Endothelial cell of umbilical vein (primary cell): ENCODE measurements at regions not wholly inside any gene's neighbourhood (a gene's known extent, or its start where the extent isn't known, plus 50 kb on each side); places are given as distances from the start of the nearest gene placed in this dataset.

Experiments
- EZH2 ChIP-seq: IDR thresholded peaks from 2 replicates; pipeline ENCODE4 v1.6.1; 2012; ENCODE audit warnings: borderline replicate concordance, low read depth, mild to moderate bottlenecking, moderate library complexity, low read length, inconsistent platforms; ENCODE audit not compliant: severe bottlenecking
- GATA2 ChIP-seq: IDR thresholded peaks from 2 replicates; pipeline ENCODE4 v1.7.0; 2011; ENCODE audit warnings: low read depth, mild to moderate bottlenecking, moderate library complexity, mixed read lengths, low read length; ENCODE audit not compliant: insufficient read length, insufficient read depth
- POLR2A ChIP-seq: IDR thresholded peaks from 2 replicates; pipeline ENCODE4 v1.6.1; 2012; ENCODE audit warnings: low read depth, mild to moderate bottlenecking, control low read depth, low read length
- POLR2AphosphoS5 ChIP-seq: IDR thresholded peaks from 2 replicates; pipeline ENCODE4 v1.6.1; 2012; ENCODE audit warnings: low read depth, mild to moderate bottlenecking, control low read depth, low read length, moderate library complexity; ENCODE audit not compliant: insufficient read depth
- TF ChIP-seq, protein P1 (sequence below), 2 donors: IDR thresholded peaks; 1 replicate in 1 of 2; 2 replicates in 1 of 2; pipeline ENCODE4 v1.5.1; 2011; ENCODE audit warnings: low read length in 2 of 2, mild to moderate bottlenecking in 2 of 2, moderate library complexity in 2 of 2, control low read depth in 1 of 2, inconsistent platforms in 1 of 2, low read depth in 1 of 2; ENCODE audit not compliant: insufficient read depth in 1 of 2; ENCODE audit errors: extremely low read depth in 1 of 2
- TF ChIP-seq, protein P2 (sequence below): IDR thresholded peaks from 2 replicates; pipeline ENCODE4 v1.6.1; 2011; ENCODE audit not compliant: insufficient read depth, insufficient read length

DNA sequence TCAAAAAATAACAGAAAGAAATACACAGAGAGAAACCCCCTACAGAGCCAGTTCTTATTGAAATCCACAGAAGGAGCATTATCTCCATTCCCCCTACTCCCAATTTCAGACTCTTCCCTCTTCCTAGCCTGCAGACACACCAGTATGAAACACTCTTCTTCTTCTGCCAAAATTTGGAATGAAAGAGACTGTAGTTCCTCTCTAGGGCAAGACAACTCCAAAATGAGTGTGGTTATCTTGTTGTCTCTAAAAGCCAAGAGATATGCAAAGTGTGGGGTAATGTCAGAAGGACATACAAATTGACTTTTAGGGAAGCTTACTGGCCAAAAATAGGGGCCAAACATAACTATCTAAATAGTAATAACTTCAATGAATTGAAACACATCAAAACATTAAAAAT lies 337.1 kb upstream of the SETBP1 start:
- TF ChIP-seq, protein P1, sequence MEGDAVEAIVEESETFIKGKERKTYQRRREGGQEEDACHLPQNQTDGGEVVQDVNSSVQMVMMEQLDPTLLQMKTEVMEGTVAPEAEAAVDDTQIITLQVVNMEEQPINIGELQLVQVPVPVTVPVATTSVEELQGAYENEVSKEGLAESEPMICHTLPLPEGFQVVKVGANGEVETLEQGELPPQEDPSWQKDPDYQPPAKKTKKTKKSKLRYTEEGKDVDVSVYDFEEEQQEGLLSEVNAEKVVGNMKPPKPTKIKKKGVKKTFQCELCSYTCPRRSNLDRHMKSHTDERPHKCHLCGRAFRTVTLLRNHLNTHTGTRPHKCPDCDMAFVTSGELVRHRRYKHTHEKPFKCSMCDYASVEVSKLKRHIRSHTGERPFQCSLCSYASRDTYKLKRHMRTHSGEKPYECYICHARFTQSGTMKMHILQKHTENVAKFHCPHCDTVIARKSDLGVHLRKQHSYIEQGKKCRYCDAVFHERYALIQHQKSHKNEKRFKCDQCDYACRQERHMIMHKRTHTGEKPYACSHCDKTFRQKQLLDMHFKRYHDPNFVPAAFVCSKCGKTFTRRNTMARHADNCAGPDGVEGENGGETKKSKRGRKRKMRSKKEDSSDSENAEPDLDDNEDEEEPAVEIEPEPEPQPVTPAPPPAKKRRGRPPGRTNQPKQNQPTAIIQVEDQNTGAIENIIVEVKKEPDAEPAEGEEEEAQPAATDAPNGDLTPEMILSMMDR (IDR thresholded peaks at IDR 0.05; ENCODE audit: extremely low read depth in 1 of 2, insufficient read depth in 1 of 2, low read depth in 1 of 2, low read length in 2 of 2) = no peak
- TF ChIP-seq POLR2A = no peak
- no peak for TF ChIP-seq POLR2AphosphoS5
- no peak for TF ChIP-seq EZH2
- TF ChIP-seq, protein P2, sequence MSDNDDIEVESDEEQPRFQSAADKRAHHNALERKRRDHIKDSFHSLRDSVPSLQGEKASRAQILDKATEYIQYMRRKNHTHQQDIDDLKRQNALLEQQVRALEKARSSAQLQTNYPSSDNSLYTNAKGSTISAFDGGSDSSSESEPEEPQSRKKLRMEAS = no peak
- no peak for TF ChIP-seq GATA2
